HFF-Myc (cell line): ENCODE measurements at regions not wholly inside any gene's neighbourhood (a gene's known extent, or its start where the extent isn't known, plus 50 kb on each side); places are given as distances from the start of the nearest gene placed in this dataset.

Experiments used
- DNase-seq: peaks from one replicate; pipeline ENCODE4 v3.0.0-alpha.2; 2011; ENCODE audit warnings: low read depth; ENCODE audit errors: extremely low read depth
- H3K4me3 ChIP-seq: replicated peaks from 2 replicates; pipeline ENCODE4 v1.5.1; 2011; ENCODE audit warnings: low read depth, mild to moderate bottlenecking, control low read depth, low read length
- CTCF ChIP-seq: IDR thresholded peaks from 2 replicates; pipeline ENCODE4 v1.5.1; 2012; ENCODE audit warnings: mild to moderate bottlenecking, low read depth, low read length, control low read depth; ENCODE audit errors: missing control alignments

GRCh38 chr6:40973304-40973703 lies 65.7 kb downstream of the UNC5CL start:
- DNase-seq, result no peak
- no peak overlapping the region for H3K4me3 ChIP-seq
- TF ChIP-seq CTCF, result no peak

- no peak for TF ChIP-seq CTCF
- DNase-seq, result no peak
- H3K4me3 ChIP-seq, result no peak overlapping the region
These were observed 66.2 kb downstream of the UNC5CL start for GRCh38 chr6:40972814-40973213.

GRCh38 chr6:40972190-40972589 lies 66.8 kb downstream of the UNC5CL start:
- H3K4me3 ChIP-seq, result no peak overlapping the region
- no peak for TF ChIP-seq CTCF
- DNase-seq, result no peak

- no peak for DNase-seq
- H3K4me3 ChIP-seq, result no peak overlapping the region
- no peak for TF ChIP-seq CTCF
These were observed 70.3 kb downstream of the UNC5CL start for GRCh38 chr6:40968620-40969164.

- H3K4me3 ChIP-seq, result no peak overlapping the region
- no peak for TF ChIP-seq CTCF
- no peak for DNase-seq
These were observed 72.2 kb downstream of the UNC5CL start for GRCh38 chr6:40966860-40967259.

GRCh38 chr6:40965046-40965445 lies 74.0 kb downstream of the UNC5CL start:
- H3K4me3 ChIP-seq, result no peak overlapping the region
- no peak for DNase-seq
- TF ChIP-seq CTCF, result no peak

GRCh38 chr6:40963019-40963418 lies 76.0 kb downstream of the UNC5CL start:
- no peak for TF ChIP-seq CTCF
- no peak overlapping the region for H3K4me3 ChIP-seq
- no peak for DNase-seq
